ENCODE measurements at regions not wholly inside any gene's neighbourhood (a gene's known extent, or its start where the extent isn't known, plus 50 kb on each side); places are given as distances from the start of the nearest gene placed in this dataset.
"Not testable (repeated sequence)": the region's sequence is repeated elsewhere in the genome, so short reads cannot be mapped to it uniquely, and the experiment has no call there.

GRCh38 chr1:165114889-165115285 lies 241.6 kb downstream of the LMX1A start:
- no peak overlapping the region for H3K4me3 ChIP-seq
- in situ Hi-C loops (cut with MboI; ENCODE audit: low pct_unique_long_range_greater_than_20kb in 2 of 9, low sequenced_read_pairs in 9 of 9, unreplicated experiment in 9 of 9): no loop called here
- peaks cover 0 to 10% of the 10 kb centered on the region in 2 donors for H3K4me1 ChIP-seq (replicated peaks in 1 of 2)
- WGBS, 10 experiments: 0 to 90% (median 67%) methylated on average over 1 to 5 of the region's 6 CpGs; no CpG with 5 or more reads in 1 of the 10 experiments
- no peak overlapping the region for H3K27ac ChIP-seq
- no peak for ATAC-seq (replicated peaks in 6 of 8)

- in situ Hi-C loops (cut with MboI; ENCODE audit: low pct_unique_long_range_greater_than_20kb in 2 of 9, low sequenced_read_pairs in 9 of 9, unreplicated experiment in 9 of 9): no loop called here
- WGBS, 10 experiments: 6 to 43% (median 16%) methylated on average over 4 to 14 of the region's 14 CpGs
- H3K4me3 ChIP-seq: no peak overlapping the region
- peaks cover 0 to 10% of the 10 kb centered on the region in 2 donors for H3K4me1 ChIP-seq (replicated peaks in 1 of 2)
- H3K27ac ChIP-seq: no peak overlapping the region
- peak in 5 of 8 experiments; percentile 19 to 65 (median 46) for ATAC-seq (replicated peaks in 6 of 8)
Observed at GRCh38 chr1:165114022-165114888, 242.3 kb downstream of the LMX1A start.

GRCh38 chr1:165112260-165112659 lies 244.3 kb downstream of the LMX1A start:
- WGBS, 10 experiments: 50 to 100% (median 93%) methylated on average over 1 to 7 of the region's 7 CpGs; no CpG with 5 or more reads in 2 of the 10 experiments
- Histone ChIP-seq H3K27ac (no peak overlapping the region), H3K4me3 (no peak overlapping the region), H3K4me1 (replicated peaks in 1 of 2) (peaks cover 0 to 7% of the 10 kb centered on the region in 2 donors)
- in situ Hi-C loops (cut with MboI; ENCODE audit: low pct_unique_long_range_greater_than_20kb in 2 of 9, low sequenced_read_pairs in 9 of 9, unreplicated experiment in 9 of 9): no loop called here
- no peak for ATAC-seq (replicated peaks in 6 of 8)

GRCh38 chr1:165109013-165109412 lies 247.5 kb downstream of the LMX1A start:
- ATAC-seq (replicated peaks in 6 of 8): no peak
- WGBS, 10 experiments: 0 to 81% (median 69%) methylated on average over 1 to 4 of the region's 4 CpGs; no CpG with 5 or more reads in 6 of the 10 experiments
- H3K27ac ChIP-seq: no peak overlapping the region
- in situ Hi-C loops (cut with MboI; ENCODE audit: low pct_unique_long_range_greater_than_20kb in 2 of 9, low sequenced_read_pairs in 9 of 9, unreplicated experiment in 9 of 9): no loop called here
- no peaks in the 10 kb centered on the region for H3K4me1 ChIP-seq (replicated peaks in 1 of 2)
- no peak overlapping the region for H3K4me3 ChIP-seq

- H3K4me3 ChIP-seq; in situ Hi-C loops (cut with MboI; ENCODE audit: low pct_unique_long_range_greater_than_20kb in 2 of 9, low sequenced_read_pairs in 9 of 9, unreplicated experiment in 9 of 9); ATAC-seq (replicated peaks in 6 of 8); H3K4me1 ChIP-seq (replicated peaks in 1 of 2); H3K27ac ChIP-seq: not testable (repeated sequence)
- 0 to 94% (median 83%) methylated on average over 1 to 7 of the region's 7 CpGs; no CpG with 5 or more reads in 3 of the 10 experiments for WGBS, 10 experiments
Observed at GRCh38 chr1:165092542-165093162, 263.9 kb downstream of the LMX1A start.

- ATAC-seq (replicated peaks in 6 of 8): peak in 2 of 8 experiments; percentile 83 to 90
- Histone ChIP-seq H3K27ac (no peak overlapping the region), H3K4me3 (no peak overlapping the region), H3K4me1 (replicated peaks in 1 of 2) (peaks cover 0 to 4% of the 10 kb centered on the region in 2 donors)
- in situ Hi-C loops (cut with MboI; ENCODE audit: low pct_unique_long_range_greater_than_20kb in 2 of 9, low sequenced_read_pairs in 9 of 9, unreplicated experiment in 9 of 9): no loop called here
- WGBS, 10 experiments: 0 to 82% (median 43%) methylated on average over 1 to 4 of the region's 4 CpGs; no CpG with 5 or more reads in 3 of the 10 experiments
Observed at GRCh38 chr1:165080253-165080896, 276.1 kb downstream of the LMX1A start.

GRCh38 chr1:165078391-165078790 lies 278.1 kb downstream of the LMX1A start:
- H3K4me1 ChIP-seq (replicated peaks in 1 of 2): no peaks in the 10 kb centered on the region
- ATAC-seq (replicated peaks in 6 of 8): no peak
- no peak overlapping the region for H3K27ac ChIP-seq
- H3K4me3 ChIP-seq: no peak overlapping the region
- in situ Hi-C loops (cut with MboI; ENCODE audit: low pct_unique_long_range_greater_than_20kb in 2 of 9, low sequenced_read_pairs in 9 of 9, unreplicated experiment in 9 of 9): no loop called here

GRCh38 chr1:165075725-165076370 lies 280.7 kb downstream of the LMX1A start:
- ATAC-seq (replicated peaks in 6 of 8): peak in 4 of 8 experiments; percentile 16 to 67 (median 35)
- no peak overlapping the region for H3K27ac ChIP-seq
- H3K4me1 ChIP-seq (replicated peaks in 1 of 2): peaks cover 4 to 12% of the 10 kb centered on the region in 2 donors
- no peak overlapping the region for H3K4me3 ChIP-seq
- in situ Hi-C loops (cut with MboI; ENCODE audit: low pct_unique_long_range_greater_than_20kb in 2 of 9, low sequenced_read_pairs in 9 of 9, unreplicated experiment in 9 of 9): no loop called here
- WGBS, 10 experiments: 29 to 83% (median 69%) methylated on average over 2 to 6 of the region's 6 CpGs

- Histone ChIP-seq H3K4me3 (no peak overlapping the region), H3K4me1 (replicated peaks in 1 of 2) (peaks cover 4 to 12% of the 10 kb centered on the region in 2 donors), H3K27ac (no peak overlapping the region)
- ATAC-seq (replicated peaks in 6 of 8): peak; percentile 65 to 91 (median 86)
- in situ Hi-C loops (cut with MboI; ENCODE audit: low pct_unique_long_range_greater_than_20kb in 2 of 9, low sequenced_read_pairs in 9 of 9, unreplicated experiment in 9 of 9): loop anchor here in 7 of 9 experiments (25.0 kb wide), 6 partner anchors 261 to 1711 kb away; partner anchors contain the start of gene PBX1 (in 2 of the 7)
- whole genome bisulfite sequencing, 10 experiments: 0 to 52% (median 23%) methylated on average over 2 to 7 of the region's 7 CpGs
Observed at GRCh38 chr1:165073185-165074007, 283.1 kb downstream of the LMX1A start.

GRCh38 chr1:165070675-165071074 lies 285.8 kb downstream of the LMX1A start:
- in situ Hi-C loops (cut with MboI; ENCODE audit: low pct_unique_long_range_greater_than_20kb in 2 of 9, low sequenced_read_pairs in 9 of 9, unreplicated experiment in 9 of 9): loop anchor here in 7 of 9 experiments (25.0 kb wide), 6 partner anchors 258 to 1708 kb away; partner anchors contain the start of gene PBX1 (in 2 of the 7)
- no peak for ATAC-seq (replicated peaks in 6 of 8)
- WGBS, 10 experiments: 50 to 100% (median 81%) methylated on average over 1 to 4 of the region's 4 CpGs; no CpG with 5 or more reads in 1 of the 10 experiments
- H3K4me1 ChIP-seq (replicated peaks in 1 of 2): peaks cover 4 to 12% of the 10 kb centered on the region in 2 donors
- no peak overlapping the region for H3K4me3 ChIP-seq
- H3K27ac ChIP-seq: no peak overlapping the region

GRCh38 chr1:165069829-165070228 lies 286.7 kb downstream of the LMX1A start:
- WGBS, 10 experiments: 62 to 100% (median 100%) methylated on average over 1 of the region's 1 CpG; no CpG with 5 or more reads in 3 of the 10 experiments
- no peak for ATAC-seq (replicated peaks in 6 of 8)
- H3K4me1 ChIP-seq (replicated peaks in 1 of 2): peaks cover 4 to 12% of the 10 kb centered on the region in 2 donors
- no peak overlapping the region for H3K27ac ChIP-seq
- H3K4me3 ChIP-seq: no peak overlapping the region
- in situ Hi-C loops (cut with MboI; ENCODE audit: low pct_unique_long_range_greater_than_20kb in 2 of 9, low sequenced_read_pairs in 9 of 9, unreplicated experiment in 9 of 9): loop anchor here in 7 of 9 experiments (25.0 kb wide), 6 partner anchors 258 to 1708 kb away; partner anchors contain the start of gene PBX1 (in 2 of the 7)

- WGBS, 10 experiments: 15 to 80% (median 54%) methylated on average over 1 to 5 of the region's 5 CpGs; no CpG with 5 or more reads in 1 of the 10 experiments
- ATAC-seq (replicated peaks in 6 of 8): peak in 7 of 8 experiments; percentile 68 to 89 (median 81)
- no peak overlapping the region for H3K4me3 ChIP-seq
- H3K4me1 ChIP-seq (replicated peaks in 1 of 2): peaks cover 4 to 12% of the 10 kb centered on the region in 2 donors
- H3K27ac ChIP-seq: no peak overlapping the region
- in situ Hi-C loops (cut with MboI; ENCODE audit: low pct_unique_long_range_greater_than_20kb in 2 of 9, low sequenced_read_pairs in 9 of 9, unreplicated experiment in 9 of 9): loop anchor here in 7 of 9 experiments (25.0 kb wide), 6 partner anchors 256 to 1706 kb away; partner anchors contain the start of gene PBX1 (in 2 of the 7)
Observed at GRCh38 chr1:165068741-165069140, 287.8 kb downstream of the LMX1A start.
